OCI-LY3 (cell line): ENCODE measurements at regions not wholly inside any gene's neighbourhood (a gene's known extent, or its start where the extent isn't known, plus 50 kb on each side); places are given as distances from the start of the nearest gene placed in this dataset.

Source experiments
- H2AFZ ChIP-seq: fragments of 200-600, 300-600 bp; shearing (Covaris generic); 2 replicates; pipeline ENCODE4 v1.6.0; 2014; ENCODE audit warnings: antibody characterized with exemption, low read depth, low read length
- H3K27ac ChIP-seq: fragments of 200-600, 300-600 bp; sonication (generic); 2 replicates; pipeline ENCODE4 v1.5.1; 2014; ENCODE audit warnings: mild to moderate bottlenecking, low read length, moderate library complexity, mixed read lengths
- H3K27me3 ChIP-seq: fragments of 200-600, 300-600 bp; sonication (generic); 2 replicates; pipeline ENCODE4 v1.6.1; 2014; ENCODE audit warnings: low read depth, low read length, mixed read lengths
- H3K36me3 ChIP-seq: fragments of 200-600, 300-600 bp; sonication (generic); replicated peaks from 2 replicates; pipeline ENCODE3; 2014; ENCODE audit warnings: low read depth, low read length, mixed read lengths
- H3K4me1 ChIP-seq: fragments of 300-600, 200-600 bp; sonication (generic); 2 replicates; pipeline ENCODE4 v1.6.1; 2014; ENCODE audit warnings: low read length, mixed read lengths
- H3K4me2 ChIP-seq: fragments of 200-600, 300-600 bp; sonication (generic); 2 replicates; pipeline ENCODE4 v1.6.1; 2014; ENCODE audit warnings: low read length, mixed read lengths
- H3K4me3 ChIP-seq: fragments of 300-600, 200-600 bp; sonication (generic); 2 replicates; pipeline ENCODE4 v1.5.1; 2014; ENCODE audit warnings: antibody characterized with exemption, mild to moderate bottlenecking, low read length, moderate library complexity
- H3K79me2 ChIP-seq: fragments of 300-600, 200-600 bp; shearing (Covaris generic); 2 replicates; pipeline ENCODE4 v1.6.1; 2014; ENCODE audit warnings: mild to moderate bottlenecking, low read length, mixed read lengths
- H3K9ac ChIP-seq: fragments of 300-600, 200-600 bp; shearing (Covaris generic); 2 replicates; pipeline ENCODE4 v1.6.0; 2014; ENCODE audit warnings: mild to moderate bottlenecking, low read length, moderate library complexity
- H3K9me3 ChIP-seq: fragments of 200-600, 300-600 bp; shearing (Covaris generic); 2 replicates; pipeline ENCODE4 v1.6.1; 2014; ENCODE audit warnings: low read length, mixed read lengths; ENCODE audit not compliant: insufficient read depth
- H4K20me1 ChIP-seq: fragments of 200-600, 300-600 bp; sonication (generic); 2 replicates; pipeline ENCODE4 v1.6.1; 2016; ENCODE audit warnings: low read length, mixed read lengths; ENCODE audit not compliant: insufficient read depth
- CTCF ChIP-seq: fragments of 200-600, 300-600 bp; sonication (generic); IDR thresholded peaks from 2 replicates; pipeline ENCODE4 v1.5.1; 2014; ENCODE audit warnings: antibody characterized with exemption, low read length, low read depth
- EZH2phosphoT487 ChIP-seq: fragments of 200-600 bp; shearing (Covaris generic); IDR thresholded peaks from 2 replicates; pipeline ENCODE4 v1.6.1; 2018; ENCODE audit warnings: antibody characterized with exemption, mixed run types, low read depth

DNA sequence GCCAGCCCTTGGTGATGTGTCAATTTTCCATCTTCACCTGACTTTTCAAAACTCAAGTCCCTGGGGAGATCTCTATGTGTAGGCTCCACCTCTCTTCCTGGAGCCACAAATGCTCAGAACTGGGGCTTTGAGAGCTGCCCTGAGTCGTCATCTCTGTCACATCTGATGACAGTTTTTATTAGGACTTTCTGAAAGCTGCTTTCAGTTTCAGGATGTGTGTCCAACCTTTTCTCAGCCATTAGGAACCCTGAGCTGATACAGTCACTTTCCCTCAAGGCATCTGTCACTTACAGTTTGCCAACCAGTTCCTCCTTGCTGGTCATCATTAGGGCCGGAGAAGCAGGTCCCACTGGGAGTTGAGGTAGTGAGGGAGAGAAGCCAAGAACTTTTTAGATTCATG, 365.9 kb upstream of the CHD6 start:
- no peak overlapping the region for H3K4me3 ChIP-seq
- no peak overlapping the region for H2AFZ ChIP-seq
- no peaks in the 10 kb centered on the region for H3K36me3 ChIP-seq
- peaks cover 22% of the 10 kb centered on the region for H3K27me3 ChIP-seq
- TF ChIP-seq EZH2phosphoT487: no peak
- no peak overlapping the region for H3K27ac ChIP-seq
- H3K4me1 ChIP-seq: no peaks in the 10 kb centered on the region
- no peaks in the 10 kb centered on the region for H4K20me1 ChIP-seq
- no peak overlapping the region for H3K4me2 ChIP-seq
- H3K79me2 ChIP-seq: no peaks in the 10 kb centered on the region
- H3K9ac ChIP-seq: no peak overlapping the region
- no peaks in the 10 kb centered on the region for H3K9me3 ChIP-seq

- no peak overlapping the region for H3K4me3 ChIP-seq
- no peak overlapping the region for H3K4me2 ChIP-seq
- no peaks in the 10 kb centered on the region for H4K20me1 ChIP-seq
- no peak overlapping the region for H3K27ac ChIP-seq
- H3K4me1 ChIP-seq: no peaks in the 10 kb centered on the region
- H3K9me3 ChIP-seq: no peaks in the 10 kb centered on the region
- TF ChIP-seq EZH2phosphoT487: no peak
- no peak for TF ChIP-seq CTCF
- H3K27me3 ChIP-seq: peaks cover 17% of the 10 kb centered on the region
- no peaks in the 10 kb centered on the region for H3K79me2 ChIP-seq
- H2AFZ ChIP-seq: no peak overlapping the region
- no peak overlapping the region for H3K9ac ChIP-seq
- no peaks in the 10 kb centered on the region for H3K36me3 ChIP-seq
These were observed 365.0 kb upstream of the CHD6 start for GRCh38 chr20:41983159-41983558.

DNA sequence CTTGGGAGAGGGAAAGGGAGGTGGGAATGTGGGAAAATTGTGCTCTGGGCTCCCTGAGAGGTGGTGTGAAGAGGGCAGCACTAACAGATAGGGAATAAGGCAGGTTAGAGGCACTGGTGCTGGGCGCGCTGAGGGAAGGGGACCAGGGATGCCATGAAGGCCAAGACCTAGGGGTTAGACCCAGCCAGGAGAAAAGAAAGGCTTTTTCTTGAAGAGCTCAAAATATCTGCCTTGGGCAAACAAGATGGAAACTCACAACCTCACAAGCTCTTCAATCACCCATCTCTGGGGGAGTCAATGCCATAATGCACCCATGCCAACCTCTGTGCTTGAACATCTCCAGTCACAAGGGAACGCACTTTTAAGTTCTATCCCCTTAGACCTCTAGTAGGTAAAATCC, 363.6 kb upstream of the CHD6 start:
- Histone ChIP-seq H3K9ac (no peak overlapping the region), H3K4me2 (no peak overlapping the region), H3K9me3 (no peaks in the 10 kb centered on the region), H3K4me3 (no peak overlapping the region), H3K79me2 (no peaks in the 10 kb centered on the region), H3K27me3 (peaks cover 13% of the 10 kb centered on the region), H2AFZ (no peak overlapping the region), H3K4me1 (no peaks in the 10 kb centered on the region), H4K20me1 (no peaks in the 10 kb centered on the region), H3K27ac (no peak overlapping the region), H3K36me3 (no peaks in the 10 kb centered on the region)
- TF ChIP-seq EZH2phosphoT487 (no peak), CTCF (no peak)

DNA sequence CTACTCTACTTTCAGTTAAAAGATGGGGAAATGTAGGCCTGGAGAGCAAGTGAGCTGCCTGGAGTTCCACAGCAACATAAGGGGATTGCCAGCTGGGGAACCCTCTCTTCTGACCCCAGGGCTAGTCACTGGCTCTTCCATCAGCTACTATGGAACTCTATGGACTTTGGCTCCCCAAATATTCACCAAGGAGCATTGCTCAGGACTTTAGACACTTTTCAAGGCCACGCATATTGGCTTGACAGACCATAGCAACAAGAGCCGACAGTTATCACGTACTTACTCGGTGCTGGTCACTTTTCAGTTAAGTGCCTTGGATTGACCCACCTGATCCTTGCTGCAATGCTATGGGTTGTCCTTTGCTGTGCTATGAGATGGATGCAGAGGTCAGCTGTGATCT, 360.7 kb upstream of the CHD6 start:
- Histone ChIP-seq H3K9ac (no peak overlapping the region), H3K9me3 (no peaks in the 10 kb centered on the region), H3K27me3 (peaks cover 8% of the 10 kb centered on the region; the same call in 1 of the 2 replicates), H3K79me2 (no peaks in the 10 kb centered on the region), H3K4me2 (no peak overlapping the region), H3K27ac (no peak overlapping the region), H3K4me1 (no peaks in the 10 kb centered on the region), H3K36me3 (no peaks in the 10 kb centered on the region), H3K4me3 (no peak overlapping the region), H2AFZ (no peak overlapping the region), H4K20me1 (no peaks in the 10 kb centered on the region)
- TF ChIP-seq EZH2phosphoT487 (no peak), CTCF (no peak)

DNA sequence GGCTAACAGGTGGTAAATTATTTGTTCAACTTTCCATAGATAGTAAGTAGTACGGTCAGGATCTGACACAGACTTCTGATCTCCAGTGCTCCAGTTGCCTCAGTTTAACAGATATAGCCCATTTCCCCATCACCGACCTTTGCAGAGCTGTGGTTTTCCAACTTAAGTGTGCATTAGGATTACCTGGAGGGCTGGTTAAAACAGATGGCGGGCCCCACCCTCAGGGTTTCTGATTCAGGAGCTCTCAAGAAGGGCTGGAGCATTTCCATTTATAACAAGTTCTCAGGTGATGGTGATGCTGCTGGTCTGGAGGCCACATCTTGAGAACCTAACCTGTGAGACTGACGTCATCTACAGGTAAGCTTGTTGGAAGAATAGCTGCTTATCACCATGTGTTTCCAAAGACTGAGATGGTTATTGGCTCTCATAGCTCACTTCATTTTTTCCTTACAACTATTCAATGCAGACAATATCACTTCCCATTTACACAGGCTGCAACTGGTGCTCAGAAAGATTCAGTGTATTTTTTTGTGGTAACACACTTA, 360.1 kb upstream of the CHD6 start:
- Histone ChIP-seq H3K79me2 (no peaks in the 10 kb centered on the region), H3K9ac (no peak overlapping the region), H3K9me3 (no peaks in the 10 kb centered on the region), H3K4me3 (no peak overlapping the region), H2AFZ (no peak overlapping the region), H3K36me3 (no peaks in the 10 kb centered on the region), H3K27me3 (peaks cover 8% of the 10 kb centered on the region; the same call in 1 of the 2 replicates), H3K4me2 (no peak overlapping the region), H3K4me1 (no peaks in the 10 kb centered on the region), H4K20me1 (no peaks in the 10 kb centered on the region), H3K27ac (no peak overlapping the region)
- no peak for TF ChIP-seq CTCF
- no peak for TF ChIP-seq EZH2phosphoT487
